Right lobe of liver (tissue), 4 donors: ENCODE measurements at regions not wholly inside any gene's neighbourhood (a gene's known extent, or its start where the extent isn't known, plus 50 kb on each side); places are given as distances from the start of the nearest gene placed in this dataset.

Source experiments
- POLR2A ChIP-seq: fragments of 450-650 bp; IDR thresholded peaks from one replicate; pipeline ENCODE4 v1.6.1; 2017; ENCODE audit warnings: antibody characterized with exemption, mild to moderate bottlenecking
- TF ChIP-seq, protein P1 (sequence below), 4 donors: fragments of 200-600 bp in 3 of 4; fragments of 450-650 bp in 1 of 4; IDR thresholded peaks; one replicate each; pipeline versions ENCODE4 v1.5.1 to v1.8.0; 2016 to 2022; ENCODE audit warnings: antibody characterized with exemption in 4 of 4, mild to moderate bottlenecking in 2 of 4
- donor health status: DM: no; HTN: no; CAD: no.
- donor health status: DM: no; HTN: no; CAD: no.
- donor health status: DM: no; HTN: yes; CAD: no.

DNA sequence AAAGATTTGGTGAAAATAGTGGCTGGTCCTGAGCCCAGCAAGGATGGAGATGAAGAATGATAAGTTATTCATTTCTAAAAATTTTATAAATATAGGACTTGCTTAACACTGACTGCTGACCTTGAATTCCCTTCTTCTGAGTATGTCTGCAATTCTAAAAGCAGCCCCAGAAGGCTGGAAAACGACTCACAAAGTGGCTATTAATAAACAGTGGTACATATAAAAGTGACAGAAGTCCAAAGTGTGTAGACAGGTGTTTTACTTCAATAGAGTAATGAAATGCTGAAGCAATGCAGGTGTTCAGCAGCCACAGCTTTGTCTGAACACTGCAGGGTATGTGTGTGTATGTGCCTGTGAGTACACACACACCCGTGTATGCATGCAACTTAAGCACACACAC is 219.0 kb upstream of the NRIP1 start:
- TF ChIP-seq, protein P1, sequence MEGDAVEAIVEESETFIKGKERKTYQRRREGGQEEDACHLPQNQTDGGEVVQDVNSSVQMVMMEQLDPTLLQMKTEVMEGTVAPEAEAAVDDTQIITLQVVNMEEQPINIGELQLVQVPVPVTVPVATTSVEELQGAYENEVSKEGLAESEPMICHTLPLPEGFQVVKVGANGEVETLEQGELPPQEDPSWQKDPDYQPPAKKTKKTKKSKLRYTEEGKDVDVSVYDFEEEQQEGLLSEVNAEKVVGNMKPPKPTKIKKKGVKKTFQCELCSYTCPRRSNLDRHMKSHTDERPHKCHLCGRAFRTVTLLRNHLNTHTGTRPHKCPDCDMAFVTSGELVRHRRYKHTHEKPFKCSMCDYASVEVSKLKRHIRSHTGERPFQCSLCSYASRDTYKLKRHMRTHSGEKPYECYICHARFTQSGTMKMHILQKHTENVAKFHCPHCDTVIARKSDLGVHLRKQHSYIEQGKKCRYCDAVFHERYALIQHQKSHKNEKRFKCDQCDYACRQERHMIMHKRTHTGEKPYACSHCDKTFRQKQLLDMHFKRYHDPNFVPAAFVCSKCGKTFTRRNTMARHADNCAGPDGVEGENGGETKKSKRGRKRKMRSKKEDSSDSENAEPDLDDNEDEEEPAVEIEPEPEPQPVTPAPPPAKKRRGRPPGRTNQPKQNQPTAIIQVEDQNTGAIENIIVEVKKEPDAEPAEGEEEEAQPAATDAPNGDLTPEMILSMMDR (IDR thresholded peaks at IDR 0.05): no peak
- TF ChIP-seq POLR2A: no peak
